SH-SY5Y (cell line): ENCODE measurements at regions not wholly inside any gene's neighbourhood (a gene's known extent, or its start where the extent isn't known, plus 50 kb on each side); places are given as distances from the start of the nearest gene placed in this dataset.

Experiments
- GATA2 ChIP-seq: IDR thresholded peaks from 2 replicates; pipeline ENCODE4 v1.6.1; 2011; ENCODE audit warnings: mild to moderate bottlenecking, low read depth, low read length
- GATA3 ChIP-seq: IDR thresholded peaks from 2 replicates; pipeline ENCODE4 v1.6.1; 2011; ENCODE audit warnings: low read depth, mild to moderate bottlenecking, low read length, moderate library complexity

DNA sequence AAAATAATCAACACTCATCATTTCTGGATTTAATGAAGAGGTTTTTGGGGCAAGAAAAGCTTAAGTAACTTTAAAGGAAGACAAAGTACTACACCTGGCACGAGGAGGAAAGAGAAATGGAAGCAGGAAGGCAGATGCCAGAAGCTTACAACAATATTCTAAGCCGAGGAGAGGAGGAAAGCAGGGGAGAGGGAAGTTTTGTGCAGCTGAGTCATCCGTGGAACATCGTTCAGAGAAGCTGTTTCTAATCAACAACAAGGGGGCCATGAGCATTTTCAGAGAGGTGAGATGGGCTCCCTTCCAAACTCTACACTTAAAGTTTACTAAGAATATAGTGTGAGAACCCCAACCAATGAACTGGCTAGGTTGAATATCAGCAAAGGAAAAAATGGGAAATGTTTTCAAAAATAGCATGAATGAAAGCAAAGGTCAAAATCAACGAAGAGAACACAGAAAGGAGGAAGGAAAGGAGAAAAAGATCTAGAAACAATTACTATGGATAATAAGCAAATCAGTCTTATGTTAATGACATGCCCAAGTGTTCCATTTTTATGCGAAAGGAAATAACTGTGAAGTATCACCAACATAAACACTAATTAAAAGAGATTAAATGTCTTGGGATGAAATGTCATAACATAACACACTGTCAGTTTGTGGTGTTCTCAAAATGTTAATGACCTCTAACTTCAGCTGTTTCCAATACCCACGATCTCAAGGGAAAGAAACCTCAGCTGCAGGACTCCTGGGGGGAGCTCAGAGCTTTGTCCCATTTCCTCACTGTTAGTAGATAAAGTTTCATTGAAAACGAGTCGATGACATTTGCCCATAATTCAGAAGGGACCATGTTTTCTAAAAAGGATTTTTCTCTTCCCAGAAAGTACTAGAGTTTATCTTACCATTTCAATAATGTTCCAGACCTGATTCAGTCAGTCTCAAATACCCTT lies 203.4 kb upstream of the STXBP5 start:
- TF ChIP-seq GATA3: no peak
- no peak for TF ChIP-seq GATA2

DNA sequence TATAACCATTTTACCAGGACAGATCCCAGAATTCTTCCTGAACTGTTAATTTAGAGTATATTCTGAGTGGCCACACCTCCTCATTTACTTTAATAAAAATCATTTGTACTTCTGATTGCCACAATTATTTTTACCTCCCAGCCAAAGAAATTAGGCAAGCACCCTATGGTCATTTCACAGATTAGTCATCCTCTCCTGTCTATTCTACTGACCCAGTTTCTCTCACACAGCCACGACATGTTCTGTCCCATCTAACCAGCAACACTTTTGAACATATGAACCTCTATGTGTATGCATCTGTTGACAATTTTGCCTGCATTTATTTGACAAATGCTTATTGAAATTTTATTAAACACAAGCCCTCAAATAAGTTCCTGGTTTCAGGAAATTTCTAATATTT lies 202.6 kb upstream of the STXBP5 start:
- TF ChIP-seq GATA2 (no peak), GATA3 (no peak)

DNA sequence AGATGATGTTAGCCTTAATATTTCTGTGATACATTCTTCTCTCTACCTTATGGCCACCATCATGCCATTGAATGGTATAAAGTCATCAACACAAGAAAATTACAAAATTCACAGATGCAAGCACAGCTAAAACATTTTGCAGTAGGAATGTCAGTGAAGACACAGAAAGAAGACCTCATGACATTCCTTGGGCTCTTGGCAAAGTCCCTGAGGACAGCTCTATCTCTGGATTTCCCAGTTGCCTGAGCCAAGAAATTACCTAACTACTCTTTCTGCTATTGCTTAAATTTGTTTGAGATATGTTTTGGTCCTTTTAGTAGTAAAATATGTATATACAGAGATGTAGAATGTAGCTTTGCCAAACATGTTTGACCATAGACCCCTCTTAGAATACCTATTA lies 201.0 kb upstream of the STXBP5 start:
- TF ChIP-seq GATA2 (no peak), GATA3 (no peak)

DNA sequence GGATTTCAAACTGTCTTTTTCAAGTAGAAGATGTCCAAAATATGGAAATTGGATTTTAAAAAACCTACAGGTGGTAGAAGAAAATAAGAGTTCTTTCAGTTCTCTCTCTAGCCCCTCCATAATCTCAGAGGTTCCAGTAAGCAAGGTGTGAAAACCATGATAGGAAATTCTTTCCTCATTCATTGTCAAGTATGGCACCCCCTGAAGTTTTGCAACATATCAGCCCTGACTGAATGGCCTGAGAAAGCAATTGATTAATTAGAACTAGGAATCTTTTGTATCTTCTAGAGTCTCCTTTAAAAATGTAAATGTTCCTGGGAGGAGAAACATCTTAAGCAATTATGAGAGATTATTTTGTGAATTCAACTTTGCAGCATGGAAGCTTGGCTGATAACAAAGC lies 198.7 kb upstream of the STXBP5 start:
- TF ChIP-seq GATA2 (no peak), GATA3 (no peak)

DNA sequence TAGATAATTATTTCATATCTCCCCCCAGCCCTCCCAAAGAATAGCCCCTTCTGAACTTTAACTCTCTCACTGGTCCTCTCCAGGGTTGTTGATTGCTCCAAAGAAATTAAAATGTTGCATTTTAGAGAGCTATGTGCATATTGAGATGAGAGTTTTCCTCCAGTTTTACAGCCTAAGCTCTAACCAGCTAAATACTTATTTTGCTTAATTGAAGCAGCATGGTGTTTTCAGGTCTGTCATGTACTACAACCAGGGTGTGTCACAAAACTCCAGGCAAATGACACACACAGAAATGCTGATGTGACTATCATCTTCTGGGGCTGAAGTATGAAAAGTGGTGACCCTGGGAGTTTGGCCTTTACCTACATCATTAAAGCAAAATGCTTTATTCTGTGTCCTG lies 196.8 kb upstream of the STXBP5 start:
- TF ChIP-seq GATA2: no peak
- TF ChIP-seq GATA3: no peak

DNA sequence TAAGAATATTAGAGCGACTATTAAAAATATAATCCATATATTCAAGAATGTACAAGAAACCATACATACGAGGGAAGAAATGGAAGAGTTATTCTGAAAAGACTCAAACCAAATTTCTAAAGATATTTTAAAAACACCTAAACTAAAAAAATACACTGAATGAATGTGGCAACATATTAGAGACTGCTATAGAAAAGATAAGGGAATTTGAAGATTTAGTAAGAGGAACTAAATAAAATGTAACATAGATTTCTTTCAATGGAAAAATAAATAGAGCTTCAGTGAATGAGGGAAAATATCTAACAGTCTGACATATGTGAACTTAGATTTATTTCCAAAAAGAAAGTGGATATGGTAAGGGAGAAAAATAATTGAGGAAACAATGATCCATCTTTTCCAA lies 194.9 kb upstream of the STXBP5 start:
- TF ChIP-seq GATA3 (no peak), GATA2 (no peak)

DNA sequence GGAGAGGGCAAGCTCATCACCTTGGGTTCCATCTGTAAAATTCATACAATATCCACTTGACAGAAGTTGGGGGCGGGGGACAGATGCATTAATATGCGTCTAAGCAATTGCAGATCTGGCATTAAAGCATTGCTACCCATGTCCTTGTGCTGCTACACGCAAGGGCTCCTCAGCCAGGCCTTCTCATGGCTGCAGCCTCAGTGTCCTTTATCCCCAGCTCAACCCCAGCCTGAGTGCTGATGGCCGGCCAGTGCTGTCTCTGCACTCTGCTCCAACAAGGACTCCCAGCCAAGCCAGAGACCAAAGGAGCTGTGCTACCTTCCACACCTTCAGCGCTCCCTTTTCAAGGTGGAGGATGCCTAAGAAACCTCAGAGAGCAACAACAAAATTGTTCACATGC lies 188.5 kb upstream of the STXBP5 start:
- TF ChIP-seq GATA2 (no peak), GATA3 (no peak)

DNA sequence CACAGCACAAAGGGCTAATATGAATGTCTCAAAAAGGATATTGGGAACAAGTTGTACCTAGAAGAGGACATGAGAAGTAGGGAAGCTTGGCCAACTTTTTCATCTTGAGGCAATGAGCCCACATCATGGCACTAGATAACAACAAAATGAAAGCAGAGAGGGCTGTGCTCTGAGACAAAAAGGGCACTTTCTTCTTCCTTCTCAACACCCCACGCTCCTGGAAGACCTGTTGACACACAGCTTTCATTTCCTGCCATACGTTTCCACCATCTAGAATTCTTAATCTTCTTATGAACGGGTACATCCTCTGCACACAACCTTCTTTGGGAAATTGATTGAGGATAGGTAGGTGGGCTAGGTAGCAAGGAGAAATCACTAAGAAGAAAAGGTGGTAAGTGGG lies 187.8 kb upstream of the STXBP5 start:
- TF ChIP-seq GATA3 (no peak), GATA2 (no peak)

DNA sequence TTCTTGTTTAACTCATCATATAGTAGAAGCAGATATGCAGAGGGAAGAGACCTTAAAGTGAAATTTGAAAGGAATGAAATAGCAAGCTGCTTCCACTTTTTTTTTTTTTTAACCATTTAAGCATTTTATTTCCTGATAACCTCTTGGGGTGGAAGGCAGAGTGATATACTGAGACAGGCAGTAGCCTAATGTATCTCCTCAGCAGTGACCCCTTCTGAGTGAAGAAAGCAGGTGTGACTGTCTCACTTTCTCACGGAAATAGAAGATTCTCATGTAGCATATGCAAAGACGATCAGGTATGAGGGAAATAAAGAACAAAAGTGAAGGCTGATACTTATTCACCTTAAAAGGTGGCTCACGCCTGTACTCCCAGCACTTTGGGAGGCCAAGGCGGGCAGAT lies 187.1 kb upstream of the STXBP5 start:
- TF ChIP-seq GATA2 (no peak), GATA3 (no peak)

DNA sequence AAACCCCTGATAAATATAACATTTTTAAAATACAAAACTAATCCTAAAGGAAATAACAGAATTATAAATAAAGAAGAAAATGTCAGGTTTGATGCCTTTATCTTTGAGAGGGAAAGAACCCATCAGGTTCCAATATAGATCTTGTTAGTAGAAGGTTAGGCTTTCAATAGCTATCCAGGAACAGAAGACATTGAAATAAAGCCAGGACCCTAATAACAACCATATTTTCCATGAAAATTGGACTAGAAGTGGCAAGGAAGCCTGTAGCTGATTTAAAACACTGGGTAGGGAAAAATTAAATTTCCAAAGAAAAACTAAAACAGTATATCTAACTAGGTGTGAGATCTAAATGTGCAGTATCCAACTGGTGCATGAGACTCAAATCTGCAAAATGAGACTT lies 185.2 kb upstream of the STXBP5 start:
- no peak for TF ChIP-seq GATA2
- no peak for TF ChIP-seq GATA3

DNA sequence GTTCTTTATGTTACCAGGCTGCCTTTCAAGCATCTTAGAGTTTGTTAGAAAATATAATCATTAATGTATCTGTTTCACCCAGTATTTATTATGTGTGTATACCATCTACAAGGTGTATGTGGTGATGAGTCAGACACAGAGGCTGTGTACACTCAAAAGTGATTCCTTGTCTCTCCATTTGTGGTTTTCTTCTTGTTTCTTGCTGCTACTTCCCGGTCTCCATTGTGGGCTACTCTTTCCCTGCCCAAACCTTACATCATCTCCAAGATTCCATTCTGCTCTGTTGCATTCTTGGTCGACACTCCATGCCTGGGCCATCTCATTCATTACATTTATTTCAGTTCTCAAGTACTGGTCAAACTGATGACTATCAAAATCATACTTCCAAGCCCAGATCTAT lies 182.2 kb upstream of the STXBP5 start:
- no peak for TF ChIP-seq GATA3

DNA sequence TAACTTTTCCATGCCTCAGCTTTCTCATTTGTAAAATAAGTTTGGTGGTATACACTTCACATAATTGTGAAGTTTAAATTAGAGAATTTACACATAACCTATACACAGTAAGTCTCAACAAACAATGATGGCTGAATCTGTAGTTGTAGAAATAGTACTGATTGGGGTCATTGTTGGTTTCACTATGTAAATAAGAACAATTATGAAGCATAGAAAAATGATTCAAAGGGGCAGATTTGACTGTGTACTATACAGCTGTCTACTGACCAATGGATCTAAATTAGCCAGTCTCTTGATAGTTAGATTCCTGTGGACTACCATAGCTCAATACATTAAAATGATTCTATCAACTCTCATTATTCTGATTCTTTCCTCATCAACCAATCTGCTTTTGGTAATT lies 181.1 kb upstream of the STXBP5 start:
- TF ChIP-seq GATA3 (no peak), GATA2 (no peak)

DNA sequence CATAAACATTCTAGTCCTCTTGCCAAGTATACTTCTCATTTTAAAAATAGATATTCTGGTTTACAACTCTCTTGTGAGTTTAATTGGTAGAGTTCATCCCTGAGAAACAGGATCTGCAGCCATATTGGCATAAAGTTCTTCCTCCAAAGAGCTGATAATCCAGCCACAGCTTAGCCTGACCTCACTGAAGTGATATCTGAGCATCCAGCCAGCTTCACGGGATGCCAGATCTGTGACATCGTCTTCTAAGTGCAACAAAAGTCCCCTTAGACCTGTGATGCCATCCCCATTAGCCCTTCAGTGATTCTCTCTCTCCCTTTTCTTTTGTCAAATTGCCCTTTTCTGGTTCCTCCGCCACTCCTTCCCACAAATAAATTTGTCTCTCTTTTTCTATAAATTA lies 180.6 kb upstream of the STXBP5 start:
- TF ChIP-seq GATA3: no peak
- TF ChIP-seq GATA2: no peak

DNA sequence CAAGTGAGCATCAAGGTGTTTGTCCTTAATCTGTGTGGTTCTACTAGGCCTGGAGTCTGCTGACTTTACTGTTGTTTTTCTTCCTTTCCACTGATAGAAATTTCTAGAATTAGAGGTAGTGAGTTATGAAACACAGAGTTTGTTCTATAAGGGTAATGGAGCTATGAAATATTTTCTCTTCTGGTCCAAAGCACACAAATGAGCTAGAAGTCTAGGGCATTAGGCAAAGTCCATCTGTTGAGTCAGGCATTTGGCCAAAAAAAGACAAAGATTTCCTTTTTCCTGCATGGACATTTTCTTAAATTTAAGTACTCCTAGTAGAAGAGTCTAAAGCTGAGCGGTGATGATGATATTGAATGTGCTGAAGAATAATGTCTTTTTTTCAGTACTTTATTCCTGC lies 174.3 kb upstream of the STXBP5 start:
- TF ChIP-seq GATA3 (no peak), GATA2 (no peak)

DNA sequence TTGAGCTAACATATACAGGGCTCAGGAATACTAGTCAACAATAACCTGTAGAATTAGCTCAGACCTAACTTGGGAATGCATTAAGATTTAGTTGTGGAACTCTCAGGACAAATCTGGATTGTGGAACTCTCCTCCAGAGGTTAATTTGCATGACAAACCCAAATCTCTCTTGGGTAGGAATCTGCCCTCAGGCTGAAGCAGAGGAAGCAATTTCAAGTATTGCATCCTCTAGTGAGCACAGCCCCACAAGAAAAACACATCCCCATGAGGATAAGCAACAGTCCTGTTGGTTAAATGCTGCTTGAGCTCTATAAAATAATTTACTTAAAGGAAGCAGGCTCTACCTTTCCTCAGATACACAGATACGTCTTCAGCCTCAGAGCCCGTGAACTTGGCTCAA lies 170.9 kb upstream of the STXBP5 start:
- no peak for TF ChIP-seq GATA2
- TF ChIP-seq GATA3: no peak

DNA sequence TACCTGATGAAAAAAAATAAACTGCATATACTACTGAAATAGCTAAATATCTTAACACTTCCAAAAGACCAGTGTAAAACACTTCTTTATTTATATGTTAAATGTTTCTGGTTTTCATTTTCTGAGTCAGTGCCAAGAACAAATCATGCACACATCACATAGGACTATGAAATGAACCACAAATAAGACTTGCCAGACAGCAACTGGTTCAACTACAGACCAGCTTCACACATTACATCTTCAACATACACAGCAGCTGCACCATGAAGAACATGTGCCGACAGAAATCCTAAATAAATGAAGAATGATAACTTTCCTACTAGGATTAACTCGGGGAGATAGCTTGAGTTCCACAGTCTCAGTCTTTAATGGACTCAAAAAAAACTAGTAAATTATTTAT lies 168.3 kb upstream of the STXBP5 start:
- TF ChIP-seq GATA2 (no peak), GATA3 (no peak)
